NT2/D1 (cell line): ENCODE measurements at regions not wholly inside any gene's neighbourhood (a gene's known extent, or its start where the extent isn't known, plus 50 kb on each side); places are given as distances from the start of the nearest gene placed in this dataset.

ENCODE experiments used
- YY1 ChIP-seq: IDR thresholded peaks from 2 replicates; pipeline ENCODE4 v1.6.1; 2011; ENCODE audit not compliant: insufficient read length, insufficient read depth
- ZNF274 ChIP-seq: IDR thresholded peaks from 2 replicates; pipeline ENCODE4 v1.6.1; 2011; ENCODE audit warnings: mild to moderate bottlenecking, low read depth, low read length

DNA sequence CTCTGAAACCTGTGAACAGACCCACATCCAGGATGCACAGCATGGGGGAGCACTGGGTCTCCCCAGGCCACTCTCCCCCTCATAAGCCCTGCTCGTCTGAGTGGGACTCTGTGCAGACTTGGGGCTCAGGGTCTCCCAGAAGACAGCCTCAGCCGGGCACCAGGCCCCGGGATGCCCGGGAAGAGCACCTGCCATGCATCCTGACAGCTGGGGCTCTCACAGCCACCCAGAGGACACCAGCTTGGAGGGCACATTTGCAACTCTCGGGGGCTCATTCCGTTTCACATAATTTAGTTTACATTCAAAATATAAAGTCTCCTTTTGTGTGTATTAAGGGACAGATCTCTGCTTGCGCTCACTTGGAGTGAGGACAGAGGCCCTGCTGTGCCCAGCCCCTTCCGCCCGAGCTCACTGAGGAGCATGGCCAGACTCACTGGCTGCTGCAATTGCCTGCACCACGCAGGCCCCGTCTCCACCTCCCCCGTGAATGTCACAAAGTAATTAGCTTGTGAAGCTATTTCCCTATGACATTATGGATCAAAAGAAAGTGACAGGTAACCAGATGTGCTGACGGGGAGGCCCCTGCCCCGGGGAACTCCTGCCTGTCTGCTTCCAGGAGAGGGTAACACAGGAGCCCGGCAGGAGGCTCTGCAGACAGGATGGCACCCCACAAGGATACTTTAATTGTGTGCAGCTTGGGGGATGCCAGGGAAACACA lies 275.6 kb downstream of the BRD1 start:
- TF ChIP-seq ZNF274 (no peak), YY1 (no peak)
